Uterus (tissue), 2 donors: ENCODE measurements at regions not wholly inside any gene's neighbourhood (a gene's known extent, or its start where the extent isn't known, plus 50 kb on each side); places are given as distances from the start of the nearest gene placed in this dataset.

Experiments
- POLR2A ChIP-seq, 2 donors: fragments of 450-650 bp; IDR thresholded peaks; one replicate each; pipeline ENCODE4 v1.6.1; 2016; ENCODE audit warnings: antibody characterized with exemption in 2 of 2, mild to moderate bottlenecking in 1 of 2, moderate library complexity in 1 of 2
- TF ChIP-seq, protein P1 (sequence below), 4 experiments: fragments of 200-600 bp in 2 of 4; fragments of 450-650 bp in 2 of 4; sonication (generic) in 2 of 4; IDR thresholded peaks; one replicate each; pipeline ENCODE4 v1.5.1; 2016 to 2019; ENCODE audit warnings: antibody characterized with exemption in 4 of 4, mild to moderate bottlenecking in 2 of 4, moderate library complexity in 1 of 4

DNA sequence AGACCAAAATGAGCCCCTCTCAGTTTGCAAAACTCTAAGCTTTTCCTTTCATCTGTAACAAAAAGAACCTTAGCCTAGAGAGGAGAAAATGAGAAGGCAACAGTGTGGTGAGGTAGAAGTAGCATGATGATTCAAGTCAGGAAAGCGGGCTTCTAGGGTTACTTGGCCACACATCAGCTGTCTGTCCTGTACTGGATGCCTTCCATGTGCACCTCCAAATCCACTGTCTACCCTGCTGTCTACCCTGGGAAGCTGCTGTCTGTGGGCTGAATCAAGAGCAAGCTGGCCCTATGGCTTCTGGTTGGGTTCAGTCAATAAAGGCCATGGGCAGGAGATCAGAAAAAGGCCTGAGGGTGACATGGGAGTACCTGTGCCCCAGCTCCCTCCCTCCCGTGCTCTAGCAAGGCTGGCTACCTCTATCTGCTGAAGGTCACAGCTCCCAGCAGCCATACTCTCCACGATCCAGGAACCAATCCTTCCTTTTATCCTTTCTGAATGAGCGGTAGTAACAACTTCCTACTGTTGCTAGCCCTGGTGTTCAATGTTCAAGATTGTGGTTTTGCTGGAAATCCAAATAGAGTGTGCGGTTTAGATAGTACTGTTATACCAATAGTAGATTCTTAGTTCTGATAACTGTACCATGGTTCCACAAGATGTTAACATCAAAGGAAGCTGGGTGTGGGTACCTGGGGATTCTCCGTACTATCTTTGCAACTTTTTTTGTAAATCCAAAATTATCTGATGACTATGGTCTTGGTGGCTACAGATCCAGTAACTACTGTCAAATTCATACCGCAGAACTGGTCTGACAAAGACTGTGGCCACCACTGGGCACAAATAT lies 191.0 kb downstream of the ESM1 start:
- TF ChIP-seq POLR2A (IDR thresholded peaks at IDR 0.05), result no peak
- TF ChIP-seq, protein P1, sequence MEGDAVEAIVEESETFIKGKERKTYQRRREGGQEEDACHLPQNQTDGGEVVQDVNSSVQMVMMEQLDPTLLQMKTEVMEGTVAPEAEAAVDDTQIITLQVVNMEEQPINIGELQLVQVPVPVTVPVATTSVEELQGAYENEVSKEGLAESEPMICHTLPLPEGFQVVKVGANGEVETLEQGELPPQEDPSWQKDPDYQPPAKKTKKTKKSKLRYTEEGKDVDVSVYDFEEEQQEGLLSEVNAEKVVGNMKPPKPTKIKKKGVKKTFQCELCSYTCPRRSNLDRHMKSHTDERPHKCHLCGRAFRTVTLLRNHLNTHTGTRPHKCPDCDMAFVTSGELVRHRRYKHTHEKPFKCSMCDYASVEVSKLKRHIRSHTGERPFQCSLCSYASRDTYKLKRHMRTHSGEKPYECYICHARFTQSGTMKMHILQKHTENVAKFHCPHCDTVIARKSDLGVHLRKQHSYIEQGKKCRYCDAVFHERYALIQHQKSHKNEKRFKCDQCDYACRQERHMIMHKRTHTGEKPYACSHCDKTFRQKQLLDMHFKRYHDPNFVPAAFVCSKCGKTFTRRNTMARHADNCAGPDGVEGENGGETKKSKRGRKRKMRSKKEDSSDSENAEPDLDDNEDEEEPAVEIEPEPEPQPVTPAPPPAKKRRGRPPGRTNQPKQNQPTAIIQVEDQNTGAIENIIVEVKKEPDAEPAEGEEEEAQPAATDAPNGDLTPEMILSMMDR (IDR thresholded peaks at IDR 0.05), result no peak
